ENCODE measurements at regions not wholly inside any gene's neighbourhood (a gene's known extent, or its start where the extent isn't known, plus 50 kb on each side); places are given as distances from the start of the nearest gene placed in this dataset.
A peak's percentile ranks its signal among the peaks of the same experiment; 100 is the strongest.
"Not testable (repeated sequence)": the region's sequence is repeated elsewhere in the genome, so short reads cannot be mapped to it uniquely, and the experiment has no call there.

DNA sequence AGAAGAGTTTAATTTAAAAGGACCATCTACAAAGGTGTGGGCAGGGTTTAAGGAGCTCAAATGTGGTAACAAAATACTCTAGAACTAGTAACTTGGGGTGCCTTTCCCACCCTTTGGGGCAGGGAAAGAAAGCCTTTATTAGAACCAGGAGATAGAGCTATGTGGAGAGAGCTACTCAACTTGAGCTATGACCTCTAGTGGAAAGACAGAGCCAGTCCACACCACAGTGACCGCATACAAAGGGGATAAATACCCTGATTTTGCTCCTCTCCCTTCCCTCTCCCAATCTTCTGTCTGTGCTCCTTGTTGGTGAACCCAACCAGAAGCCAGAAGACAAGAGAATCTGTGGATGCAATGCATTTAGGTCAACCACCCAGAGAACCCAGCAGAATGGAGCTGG, 54.4 kb upstream of the JAK1 start:
- no peak for ATAC-seq (replicated peaks in 1 of 2)
- H3K4me1 Mint-ChIP-seq (ENCODE audit: low read depth): no peaks in the 10 kb centered on the region

DNA sequence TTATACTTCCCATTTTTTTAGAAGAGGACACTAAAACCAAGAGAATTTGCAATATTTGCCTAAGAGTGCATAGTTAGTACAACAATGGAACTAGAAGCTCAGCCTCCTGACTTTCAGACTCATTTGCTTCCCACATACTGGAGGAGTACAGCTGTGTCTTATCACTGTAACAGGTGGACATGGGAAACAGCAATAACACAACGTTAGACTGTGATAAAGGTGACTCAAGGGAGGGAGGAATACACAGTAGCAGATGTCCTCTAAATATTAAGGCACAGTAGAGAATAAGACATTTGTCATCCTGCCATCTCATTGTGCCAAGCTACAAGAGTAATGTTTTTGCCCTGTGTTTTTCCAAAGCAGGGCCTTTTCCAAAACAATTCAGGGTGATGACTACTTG, 55.4 kb upstream of the JAK1 start:
- H3K9me3 Mint-ChIP-seq: no peaks in the 10 kb centered on the region
- ATAC-seq (replicated peaks in 1 of 2): no peak
- no peak overlapping the region for H3K4me3 Mint-ChIP-seq
- no peak for DNase-seq
- no peak overlapping the region for H3K27ac Mint-ChIP-seq
- H3K4me1 Mint-ChIP-seq (ENCODE audit: low read depth): no peaks in the 10 kb centered on the region
- no peaks in the 10 kb centered on the region for H3K27me3 Mint-ChIP-seq (ENCODE audit: low read depth)
- no peaks in the 10 kb centered on the region for H3K36me3 Mint-ChIP-seq (ENCODE audit: insufficient read depth in 2 of 2)

More for the DNA sequence above, 54.4 kb upstream of the JAK1 start:
- no peak for DNase-seq
- Mint-ChIP-seq H3K27me3 (ENCODE audit: low read depth) (no peaks in the 10 kb centered on the region), H3K9me3 (no peaks in the 10 kb centered on the region), H3K4me3 (no peak overlapping the region), H3K27ac (no peak overlapping the region), H3K36me3 (ENCODE audit: insufficient read depth in 2 of 2) (no peaks in the 10 kb centered on the region)

DNA sequence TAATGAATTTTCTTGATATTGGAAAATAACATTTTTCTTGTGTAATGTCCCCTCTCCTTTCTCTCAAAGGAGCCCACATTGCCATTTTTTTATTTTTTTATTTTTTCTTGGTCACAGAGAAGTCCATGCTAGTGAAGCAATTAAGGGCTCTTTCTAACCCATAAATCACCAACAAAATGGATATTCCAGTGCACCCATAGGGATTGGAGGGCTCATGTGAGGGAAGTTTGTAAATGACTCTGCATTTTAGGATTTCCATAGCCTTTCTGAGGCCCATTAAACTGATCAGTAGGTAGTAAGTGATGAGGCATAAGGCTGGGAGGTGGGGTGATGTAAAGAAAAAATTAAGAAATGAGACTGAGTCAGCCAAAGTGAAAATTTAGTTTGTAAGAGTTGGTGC, 55.9 kb upstream of the JAK1 start:
- Mint-ChIP-seq H3K9me3 (no peaks in the 10 kb centered on the region), H3K4me1 (ENCODE audit: low read depth) (no peaks in the 10 kb centered on the region), H3K36me3 (ENCODE audit: insufficient read depth in 2 of 2) (no peaks in the 10 kb centered on the region), H3K27me3 (ENCODE audit: low read depth) (no peaks in the 10 kb centered on the region), H3K27ac (no peak overlapping the region), H3K4me3 (no peak overlapping the region)
- DNase-seq (no peak), ATAC-seq (replicated peaks in 1 of 2) (no peak)

DNA sequence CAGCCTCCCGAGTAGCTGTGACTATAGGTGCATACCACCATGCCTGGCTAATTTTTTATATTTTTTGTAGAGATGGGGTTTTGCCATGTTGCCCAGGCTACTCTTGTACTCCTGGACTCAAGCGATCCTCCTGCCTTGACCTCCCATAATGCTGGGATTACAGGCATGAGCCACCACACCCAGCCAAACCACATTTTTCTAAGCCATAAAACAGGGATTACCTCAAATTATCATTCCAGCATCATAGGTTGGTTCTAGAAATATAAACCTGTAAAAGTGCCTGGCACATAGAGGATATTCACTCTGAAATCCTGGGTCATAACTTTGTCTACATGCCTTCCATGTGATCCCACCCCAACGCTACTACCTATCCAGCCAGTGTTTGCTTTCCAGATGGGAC, 59.4 kb upstream of the JAK1 start:
- ATAC-seq (replicated peaks in 1 of 2): no peak
- no peaks in the 10 kb centered on the region for H3K27me3 Mint-ChIP-seq (ENCODE audit: low read depth)
- no peak overlapping the region for H3K4me3 Mint-ChIP-seq

DNA sequence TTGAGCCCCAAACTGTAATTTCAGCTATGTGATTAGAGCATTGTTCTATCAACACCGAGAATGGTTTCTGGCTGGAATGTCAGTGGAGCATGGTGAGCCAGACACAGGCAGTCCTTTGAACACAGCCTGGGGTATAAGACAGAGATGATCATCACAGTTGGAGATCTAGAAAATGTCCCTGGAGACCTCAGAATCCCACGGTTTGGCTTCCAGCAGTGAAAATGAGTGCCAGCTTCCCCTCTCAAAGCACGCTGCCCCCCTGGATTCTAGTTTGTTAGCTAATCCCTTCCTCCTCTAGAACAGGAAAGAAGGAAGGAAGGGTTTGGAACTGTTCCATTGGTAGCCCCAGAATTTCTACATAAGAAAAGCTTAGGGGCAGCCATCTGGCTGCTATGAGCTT, 59.9 kb upstream of the JAK1 start:
- no peak for DNase-seq
- no peak for ATAC-seq (replicated peaks in 1 of 2)
- no peaks in the 10 kb centered on the region for H3K27me3 Mint-ChIP-seq (ENCODE audit: low read depth)
- peaks cover 2 to 3% of the 10 kb centered on the region in 2 donors for H3K9me3 Mint-ChIP-seq
- no peak overlapping the region for H3K4me3 Mint-ChIP-seq
- peaks cover 7% of the 10 kb centered on the region for H3K4me1 Mint-ChIP-seq (ENCODE audit: low read depth)
- no peak overlapping the region for H3K27ac Mint-ChIP-seq
- peaks cover 0 to 3% of the 10 kb centered on the region in 2 donors for H3K36me3 Mint-ChIP-seq (ENCODE audit: insufficient read depth in 2 of 2)

More for the DNA sequence above, 59.4 kb upstream of the JAK1 start:
- Mint-ChIP-seq H3K36me3 (ENCODE audit: insufficient read depth in 2 of 2) (peaks cover 0 to 3% of the 10 kb centered on the region in 2 donors), H3K27ac (no peak overlapping the region), H3K9me3 (peaks cover 2 to 3% of the 10 kb centered on the region in 2 donors), H3K4me1 (ENCODE audit: low read depth) (peaks cover 7% of the 10 kb centered on the region)
- DNase-seq: no peak

DNA sequence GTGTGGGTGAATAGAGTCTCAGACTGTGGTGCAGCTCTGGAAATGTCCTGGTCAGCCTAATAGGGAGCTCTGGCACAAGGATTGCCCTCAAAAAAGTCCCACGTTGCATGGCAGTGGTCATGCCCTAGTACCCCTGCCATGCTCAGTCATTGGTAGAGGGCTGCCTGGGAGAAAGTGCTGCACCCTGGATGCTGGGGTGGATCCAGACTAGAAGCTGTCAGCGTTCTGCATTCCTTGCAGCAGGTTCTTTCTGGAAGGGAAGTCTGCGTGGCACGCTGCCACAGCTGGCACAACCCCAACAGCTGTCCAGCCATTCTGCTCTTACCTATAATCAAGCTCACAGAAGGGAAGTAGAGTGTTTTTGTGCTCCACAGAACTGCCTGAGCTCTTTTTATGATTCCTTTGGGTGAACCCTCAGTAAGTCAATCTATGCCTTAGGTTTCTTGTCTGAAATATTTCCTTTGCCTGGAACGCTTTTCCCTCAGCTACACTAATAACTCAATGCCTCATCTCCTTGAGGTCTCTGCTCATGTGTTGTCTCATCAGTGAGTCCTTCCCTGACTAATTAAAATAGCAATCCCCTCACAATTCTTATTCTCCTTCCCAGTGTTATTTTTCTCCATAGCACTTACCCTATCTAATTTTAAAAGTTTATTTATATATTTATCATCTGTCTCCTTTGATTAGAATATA, 61.5 kb upstream of the JAK1 start:
- ATAC-seq (replicated peaks in 1 of 2) (no peak), DNase-seq (no peak)
- Mint-ChIP-seq H3K36me3 (ENCODE audit: insufficient read depth in 2 of 2) (peaks cover 0 to 3% of the 10 kb centered on the region in 2 donors), H3K4me1 (ENCODE audit: low read depth) (peaks cover 7% of the 10 kb centered on the region), H3K27me3 (ENCODE audit: low read depth) (no peaks in the 10 kb centered on the region), H3K4me3 (no peak overlapping the region), H3K27ac (no peak overlapping the region), H3K9me3 (peaks cover 2 to 3% of the 10 kb centered on the region in 2 donors)

DNA sequence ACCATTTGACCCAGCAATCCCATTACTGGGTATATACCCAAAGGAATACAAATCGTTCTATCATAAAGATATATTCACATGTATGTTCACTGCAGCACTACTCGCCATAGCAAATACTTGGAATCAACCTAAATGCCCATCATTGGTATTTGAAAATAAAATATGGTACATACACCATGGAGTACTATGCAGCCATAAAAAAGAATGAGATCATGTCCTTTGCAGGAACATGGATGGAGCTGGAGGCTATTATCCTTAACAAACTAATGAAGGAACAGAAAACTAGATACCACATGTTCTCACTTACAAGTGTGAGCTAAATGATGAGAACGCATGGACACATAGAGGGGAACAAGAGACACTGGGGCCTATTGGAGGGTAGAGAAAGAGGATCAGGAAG, 63.1 kb upstream of the JAK1 start:
- ATAC-seq (replicated peaks in 1 of 2); H3K9me3 Mint-ChIP-seq; DNase-seq; H3K27me3 Mint-ChIP-seq (ENCODE audit: low read depth); H3K36me3 Mint-ChIP-seq (ENCODE audit: insufficient read depth in 2 of 2); H3K4me1 Mint-ChIP-seq (ENCODE audit: low read depth); H3K27ac Mint-ChIP-seq; H3K4me3 Mint-ChIP-seq: not testable (repeated sequence)

DNA sequence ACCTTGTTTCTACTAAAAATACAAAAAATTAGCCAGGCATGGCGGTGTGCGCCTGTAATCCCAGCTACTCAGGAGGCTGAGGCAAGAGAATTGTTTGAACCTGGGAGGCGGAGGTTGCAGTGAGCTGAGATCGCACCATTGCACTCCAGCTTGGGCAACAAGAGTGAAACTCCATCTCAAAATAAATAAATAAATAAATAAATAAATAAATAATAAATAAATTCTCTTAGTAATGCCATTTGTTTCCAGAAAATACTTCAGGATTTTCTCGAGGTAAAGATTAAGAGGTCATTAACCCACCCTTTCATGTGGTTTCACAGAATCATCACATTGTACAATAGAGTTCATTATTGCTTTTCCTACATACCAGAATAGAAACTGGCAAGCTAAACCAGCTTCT, 68.5 kb upstream of the JAK1 start:
- H3K27me3 Mint-ChIP-seq (ENCODE audit: low read depth); H3K4me3 Mint-ChIP-seq; DNase-seq; ATAC-seq (replicated peaks in 1 of 2); H3K36me3 Mint-ChIP-seq (ENCODE audit: insufficient read depth in 2 of 2); H3K27ac Mint-ChIP-seq; H3K9me3 Mint-ChIP-seq: not testable (repeated sequence)
- peaks cover 12% of the 10 kb centered on the region for H3K4me1 Mint-ChIP-seq (ENCODE audit: low read depth)

DNA sequence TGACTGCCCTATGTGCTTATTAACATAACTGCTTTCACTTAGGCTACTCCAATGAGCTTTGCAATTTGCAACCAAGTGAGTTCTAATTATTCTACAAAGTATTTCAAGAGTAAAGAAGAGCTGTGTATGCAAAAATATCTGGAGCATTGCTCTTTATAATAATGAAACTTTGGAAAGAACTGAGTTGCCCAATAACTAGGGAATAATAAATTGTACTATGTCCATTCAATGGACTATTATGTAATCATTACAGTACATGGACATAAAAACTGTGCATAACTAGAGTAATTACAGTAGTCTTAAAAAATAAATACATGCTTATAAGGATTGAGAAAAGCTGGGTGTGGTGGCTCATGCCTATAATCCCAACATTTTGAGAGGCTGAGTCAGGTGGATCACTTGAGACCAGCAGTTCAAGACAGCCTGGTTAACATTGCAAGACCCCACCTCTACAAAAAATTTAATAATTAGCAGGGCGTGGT, 70.3 kb upstream of the JAK1 start:
- Mint-ChIP-seq H3K27ac (no peak overlapping the region), H3K27me3 (ENCODE audit: low read depth) (no peaks in the 10 kb centered on the region), H3K36me3 (ENCODE audit: insufficient read depth in 2 of 2) (no peaks in the 10 kb centered on the region), H3K4me3 (no peak overlapping the region), H3K9me3 (no peaks in the 10 kb centered on the region), H3K4me1 (ENCODE audit: low read depth) (peaks cover 25% of the 10 kb centered on the region)
- DNase-seq: no peak
- ATAC-seq (replicated peaks in 1 of 2): no peak

DNA sequence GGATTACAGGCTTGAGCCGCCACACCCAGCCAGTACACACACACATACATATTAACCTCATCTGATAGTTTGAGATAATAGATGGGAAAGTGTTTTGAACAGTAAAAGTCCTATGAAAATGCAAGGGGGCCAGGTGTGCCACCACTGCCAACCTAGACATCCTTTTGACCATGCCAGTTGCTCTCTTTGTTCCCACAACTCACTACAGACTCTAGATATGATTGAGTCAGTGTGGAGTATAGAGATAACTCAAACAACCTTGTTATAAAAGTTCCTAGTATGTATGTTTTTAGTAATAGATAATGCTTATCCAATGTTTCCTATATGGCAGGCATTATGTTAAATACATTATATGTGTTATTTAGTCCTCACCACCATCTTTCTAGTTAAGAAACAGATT, 72.7 kb upstream of the JAK1 start:
- Mint-ChIP-seq H3K9me3 (no peaks in the 10 kb centered on the region), H3K4me1 (ENCODE audit: low read depth) (peaks cover 38% of the 10 kb centered on the region), H3K36me3 (ENCODE audit: insufficient read depth in 2 of 2) (no peaks in the 10 kb centered on the region), H3K4me3 (no peak overlapping the region), H3K27me3 (ENCODE audit: low read depth) (no peaks in the 10 kb centered on the region), H3K27ac (no peak overlapping the region)
- ATAC-seq (replicated peaks in 1 of 2) (peak; percentile 48 to 56), DNase-seq (no peak)

DNA sequence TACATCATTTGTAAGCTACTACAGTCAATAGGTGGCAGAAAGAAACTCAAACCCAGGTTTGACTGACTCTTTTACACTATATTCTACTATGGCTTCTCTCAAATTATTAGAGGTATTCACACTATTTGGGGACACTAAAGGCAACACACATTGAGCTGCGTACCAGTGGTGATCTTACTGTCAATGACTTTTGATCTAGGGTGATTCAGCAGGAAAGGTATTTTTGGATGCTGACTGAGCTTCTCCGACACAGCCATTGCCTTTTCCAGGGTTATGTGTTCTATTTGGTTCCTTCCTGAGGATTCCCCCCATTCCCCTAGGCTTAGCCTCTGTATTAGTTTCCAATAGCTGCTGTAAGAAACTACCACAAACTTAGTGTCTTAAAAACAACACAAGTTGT, 73.2 kb upstream of the JAK1 start:
- peak in 1 of 2 donors; percentile 15 for ATAC-seq (replicated peaks in 1 of 2)
- no peaks in the 10 kb centered on the region for H3K36me3 Mint-ChIP-seq (ENCODE audit: insufficient read depth in 2 of 2)
- H3K27ac Mint-ChIP-seq: no peak overlapping the region
- H3K27me3 Mint-ChIP-seq (ENCODE audit: low read depth): no peaks in the 10 kb centered on the region
- no peak for DNase-seq
- H3K4me1 Mint-ChIP-seq (ENCODE audit: low read depth): peaks cover 43% of the 10 kb centered on the region
- H3K4me3 Mint-ChIP-seq: no peak overlapping the region
- no peaks in the 10 kb centered on the region for H3K9me3 Mint-ChIP-seq

DNA sequence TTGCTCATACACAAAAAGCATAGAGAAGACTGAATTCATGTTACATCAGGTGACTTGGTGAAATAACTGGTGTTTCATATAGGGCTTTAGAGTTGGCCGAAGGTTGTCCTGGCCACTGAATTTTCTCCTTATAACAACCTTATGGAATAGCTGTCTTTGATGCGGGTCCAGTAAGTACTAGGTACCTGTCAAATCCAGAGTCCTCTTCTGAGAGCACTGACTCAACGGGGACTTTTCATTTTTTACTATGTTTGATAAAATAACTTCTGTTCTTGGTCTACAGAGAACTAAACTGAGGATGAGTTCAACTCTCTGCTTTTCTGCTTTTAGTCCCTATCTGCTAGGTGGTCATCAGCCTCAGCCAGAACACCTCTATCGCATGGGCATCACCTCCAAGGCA, 76.1 kb upstream of the JAK1 start:
- no peaks in the 10 kb centered on the region for H3K9me3 Mint-ChIP-seq
- ATAC-seq (replicated peaks in 1 of 2): peak; percentile 60 to 84
- no peaks in the 10 kb centered on the region for H3K36me3 Mint-ChIP-seq (ENCODE audit: insufficient read depth in 2 of 2)
- peaks cover 53% of the 10 kb centered on the region for H3K4me1 Mint-ChIP-seq (ENCODE audit: low read depth)
- peak overlapping the region in 1 of 2 donors; percentile 6 for H3K4me3 Mint-ChIP-seq
- H3K27ac Mint-ChIP-seq: peak overlapping the region; percentile 31
- DNase-seq: no peak
- H3K27me3 Mint-ChIP-seq (ENCODE audit: low read depth): no peaks in the 10 kb centered on the region

DNA sequence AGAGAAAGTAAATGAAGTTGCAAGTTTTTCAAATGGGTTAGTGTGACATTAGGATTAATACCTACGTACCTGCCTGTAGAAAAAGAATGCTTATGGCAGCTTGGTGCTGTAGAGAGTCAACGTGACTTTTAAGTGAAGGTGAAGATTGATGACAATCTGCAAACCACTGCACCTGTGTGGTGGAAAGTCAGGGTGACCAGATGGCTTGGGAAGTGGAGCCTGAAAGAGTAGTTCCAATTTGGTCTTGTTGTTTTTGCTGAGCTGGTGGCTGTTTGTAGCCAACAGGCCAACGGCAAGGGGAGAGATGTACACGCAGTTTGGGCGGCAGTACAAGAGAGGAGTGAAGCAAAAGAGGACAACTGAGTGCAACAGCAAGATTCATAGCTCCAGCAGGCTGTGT, 78.1 kb upstream of the JAK1 start:
- Mint-ChIP-seq H3K4me1 (ENCODE audit: low read depth) (peaks cover 49% of the 10 kb centered on the region), H3K27ac (no peak overlapping the region), H3K9me3 (no peaks in the 10 kb centered on the region), H3K27me3 (ENCODE audit: low read depth) (no peaks in the 10 kb centered on the region), H3K4me3 (no peak overlapping the region), H3K36me3 (ENCODE audit: insufficient read depth in 2 of 2) (no peaks in the 10 kb centered on the region)
- DNase-seq (no peak), ATAC-seq (replicated peaks in 1 of 2) (no peak)

Measured in activated T-cell treated with anti-CD3 and anti-CD28 coated beads, Interleukin-2, amount 50 U/mL, for 72 hours (primary cell).